Kidney (tissue), 13 donors: ENCODE measurements at regions not wholly inside any gene's neighbourhood (a gene's known extent, or its start where the extent isn't known, plus 50 kb on each side); places are given as distances from the start of the nearest gene placed in this dataset.
A peak's percentile ranks its signal among the peaks of the same experiment; 100 is the strongest.

Source experiments
- DNase-seq, 5 donors: peaks; one replicate each; pipeline ENCODE4 v3.0.0-alpha.2; 2013 to 2020
- FAIRE-seq: peaks from 2 replicates; lab custom pipeline; 2012; peaks lifted over from hg19 to GRCh38; lab: Jason Lieb, UNC
- H3K27ac ChIP-seq, 2 donors: one replicate each; pipeline ENCODE4 v1.7.0; 2013; ENCODE audit warnings: low read depth in 2 of 2, low read length in 2 of 2, inconsistent platforms in 1 of 2
- H3K27me3 ChIP-seq: one replicate; pipeline ENCODE4 v1.7.1; 2013; ENCODE audit warnings: low read length, inconsistent platforms; ENCODE audit not compliant: control insufficient read depth, insufficient read depth
- H3K36me3 ChIP-seq, 3 donors: one replicate each; pipeline versions ENCODE4 v1.7.0 to v1.7.1; 2013; ENCODE audit warnings: low read length in 3 of 3, control low read depth in 1 of 3, inconsistent platforms in 1 of 3; ENCODE audit not compliant: insufficient read depth in 3 of 3, control insufficient read depth in 2 of 3
- H3K4me1 ChIP-seq, 3 donors: one replicate each; pipeline versions ENCODE4 v1.7.0 to v1.7.1; 2013; ENCODE audit warnings: low read length in 3 of 3, inconsistent platforms in 1 of 3, low read depth in 1 of 3; ENCODE audit not compliant: control insufficient read depth in 2 of 3, insufficient read depth in 2 of 3
- H3K4me3 ChIP-seq, 3 donors: one replicate each; pipeline versions ENCODE4 v1.7.0 to v1.8.1; 2013; ENCODE audit warnings: low read length in 3 of 3, control low read depth in 1 of 3, inconsistent platforms in 1 of 3
- H3K9ac ChIP-seq, 3 donors: one replicate each; pipeline versions ENCODE4 v1.7.0 to v1.7.1; 2013; ENCODE audit warnings: low read length in 3 of 3, control low read depth in 1 of 3, inconsistent platforms in 1 of 3
- H3K9me3 ChIP-seq, 3 donors: one replicate each; pipeline versions ENCODE4 v1.7.0 to v1.7.1; 2013; ENCODE audit warnings: low read length in 3 of 3, control low read depth in 1 of 3, inconsistent platforms in 1 of 3; ENCODE audit not compliant: control insufficient read depth in 2 of 3, insufficient read depth in 1 of 3
- intact Hi-C: fragments of 100-400 bp; cut with DNase I; formaldehyde crosslinking; loops from one replicate; pipeline ENCODE4 v1.11.1; 2022
- TF ChIP-seq, protein P1 (sequence below): IDR thresholded peaks from 3 replicates; pipeline ENCODE4 v1.5.1; 2012; ENCODE audit warnings: mild to moderate bottlenecking, moderate library complexity, borderline replicate concordance; ENCODE audit not compliant: insufficient read depth; ENCODE audit errors: extremely low read depth
- donor health status: control.
- donor health status: control.
- donor health status: control.
- donor health status: control.
- donor health status: control.
- donor health status: DM: yes; HTN: yes; CAD: no.
- donor health status: Normal renal cell carcinoma (clear cell type).

GRCh38 chr6:9380568-9380967 is 945.2 kb upstream of the SLC35B3 start:
- H3K4me1 ChIP-seq, result no peaks in the 10 kb centered on the region
- no peak overlapping the region for H3K27ac ChIP-seq
- TF ChIP-seq, protein P1, sequence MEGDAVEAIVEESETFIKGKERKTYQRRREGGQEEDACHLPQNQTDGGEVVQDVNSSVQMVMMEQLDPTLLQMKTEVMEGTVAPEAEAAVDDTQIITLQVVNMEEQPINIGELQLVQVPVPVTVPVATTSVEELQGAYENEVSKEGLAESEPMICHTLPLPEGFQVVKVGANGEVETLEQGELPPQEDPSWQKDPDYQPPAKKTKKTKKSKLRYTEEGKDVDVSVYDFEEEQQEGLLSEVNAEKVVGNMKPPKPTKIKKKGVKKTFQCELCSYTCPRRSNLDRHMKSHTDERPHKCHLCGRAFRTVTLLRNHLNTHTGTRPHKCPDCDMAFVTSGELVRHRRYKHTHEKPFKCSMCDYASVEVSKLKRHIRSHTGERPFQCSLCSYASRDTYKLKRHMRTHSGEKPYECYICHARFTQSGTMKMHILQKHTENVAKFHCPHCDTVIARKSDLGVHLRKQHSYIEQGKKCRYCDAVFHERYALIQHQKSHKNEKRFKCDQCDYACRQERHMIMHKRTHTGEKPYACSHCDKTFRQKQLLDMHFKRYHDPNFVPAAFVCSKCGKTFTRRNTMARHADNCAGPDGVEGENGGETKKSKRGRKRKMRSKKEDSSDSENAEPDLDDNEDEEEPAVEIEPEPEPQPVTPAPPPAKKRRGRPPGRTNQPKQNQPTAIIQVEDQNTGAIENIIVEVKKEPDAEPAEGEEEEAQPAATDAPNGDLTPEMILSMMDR, result no peak
- H3K9ac ChIP-seq, result no peak overlapping the region
- H3K27me3 ChIP-seq, result no peaks in the 10 kb centered on the region
- no peaks in the 10 kb centered on the region for H3K9me3 ChIP-seq
- H3K4me3 ChIP-seq, result no peak overlapping the region
- DNase-seq (no peak), FAIRE-seq (no peak)
- intact Hi-C loops, result no loop called here
- no peaks in the 10 kb centered on the region for H3K36me3 ChIP-seq

DNA sequence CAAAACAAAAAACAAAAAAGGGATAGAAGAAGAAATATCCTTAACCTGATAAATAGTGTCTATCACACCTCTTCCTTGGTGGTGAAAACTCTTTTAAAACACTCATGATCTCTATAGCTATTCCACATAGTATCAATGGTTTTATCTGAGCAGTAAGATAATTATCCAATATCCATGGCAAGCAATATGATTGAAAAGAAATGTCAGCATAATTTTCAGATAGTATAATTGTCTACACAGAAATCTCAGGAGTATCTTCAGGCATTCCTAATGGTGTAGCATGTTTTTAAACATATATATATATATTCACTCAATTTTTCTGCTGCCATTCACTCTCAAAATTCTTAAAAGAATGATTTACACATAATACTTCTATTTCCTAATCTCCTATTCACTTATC is 938.0 kb upstream of the SLC35B3 start:
- FAIRE-seq (no peak), DNase-seq (no peak)
- Histone ChIP-seq H3K9ac (no peak overlapping the region), H3K4me1 (no peaks in the 10 kb centered on the region), H3K27me3 (no peaks in the 10 kb centered on the region), H3K27ac (no peak overlapping the region), H3K9me3 (no peaks in the 10 kb centered on the region), H3K36me3 (no peaks in the 10 kb centered on the region), H3K4me3 (no peak overlapping the region)
- intact Hi-C loops, result no loop called here
- TF ChIP-seq, protein P1, result no peak

- TF ChIP-seq, protein P1, result no peak
- no peaks in the 10 kb centered on the region for H3K27me3 ChIP-seq
- H3K36me3 ChIP-seq, result no peaks in the 10 kb centered on the region
- H3K4me3 ChIP-seq, result no peak overlapping the region
- no peak overlapping the region for H3K27ac ChIP-seq
- no peaks in the 10 kb centered on the region for H3K9me3 ChIP-seq
- FAIRE-seq (no peak), DNase-seq (no peak)
- H3K9ac ChIP-seq, result no peak overlapping the region
- H3K4me1 ChIP-seq, result no peaks in the 10 kb centered on the region
- intact Hi-C loops, result no loop called here
Observed at GRCh38 chr6:9370480-9370879, 935.1 kb upstream of the SLC35B3 start.

DNA sequence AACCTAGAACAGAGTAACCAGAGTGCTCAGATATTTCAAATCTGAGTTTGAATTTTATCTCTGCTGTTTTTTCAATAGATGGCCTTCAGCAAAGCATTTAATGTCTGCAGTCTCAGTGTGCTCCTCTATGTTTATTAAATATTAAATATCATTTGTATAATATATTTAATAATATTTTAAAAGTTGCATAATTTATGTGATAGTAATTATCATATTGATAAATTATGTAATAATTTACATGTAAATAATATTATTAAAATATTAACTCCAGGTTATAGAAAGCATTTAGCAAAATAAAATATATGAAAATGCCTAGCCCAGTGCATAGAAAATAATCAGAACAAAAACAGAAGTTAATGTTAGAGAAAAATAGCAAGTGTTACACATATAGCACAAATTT is 930.0 kb upstream of the SLC35B3 start:
- Histone ChIP-seq H3K36me3 (no peaks in the 10 kb centered on the region), H3K9ac (no peak overlapping the region), H3K27me3 (no peaks in the 10 kb centered on the region), H3K4me3 (no peak overlapping the region), H3K4me1 (no peaks in the 10 kb centered on the region), H3K9me3 (peaks cover 0 to 2% (median 0%) of the 10 kb centered on the region in 3 donors), H3K27ac (no peak overlapping the region)
- peak; percentile 67 for FAIRE-seq
- TF ChIP-seq, protein P1, result no peak
- intact Hi-C loops, result no loop called here
- no peak for DNase-seq
